ENCODE measurements at regions not wholly inside any gene's neighbourhood (a gene's known extent, or its start where the extent isn't known, plus 50 kb on each side); places are given as distances from the start of the nearest gene placed in this dataset.
"Not testable (repeated sequence)": the region's sequence is repeated elsewhere in the genome, so short reads cannot be mapped to it uniquely, and the experiment has no call there.

DNA sequence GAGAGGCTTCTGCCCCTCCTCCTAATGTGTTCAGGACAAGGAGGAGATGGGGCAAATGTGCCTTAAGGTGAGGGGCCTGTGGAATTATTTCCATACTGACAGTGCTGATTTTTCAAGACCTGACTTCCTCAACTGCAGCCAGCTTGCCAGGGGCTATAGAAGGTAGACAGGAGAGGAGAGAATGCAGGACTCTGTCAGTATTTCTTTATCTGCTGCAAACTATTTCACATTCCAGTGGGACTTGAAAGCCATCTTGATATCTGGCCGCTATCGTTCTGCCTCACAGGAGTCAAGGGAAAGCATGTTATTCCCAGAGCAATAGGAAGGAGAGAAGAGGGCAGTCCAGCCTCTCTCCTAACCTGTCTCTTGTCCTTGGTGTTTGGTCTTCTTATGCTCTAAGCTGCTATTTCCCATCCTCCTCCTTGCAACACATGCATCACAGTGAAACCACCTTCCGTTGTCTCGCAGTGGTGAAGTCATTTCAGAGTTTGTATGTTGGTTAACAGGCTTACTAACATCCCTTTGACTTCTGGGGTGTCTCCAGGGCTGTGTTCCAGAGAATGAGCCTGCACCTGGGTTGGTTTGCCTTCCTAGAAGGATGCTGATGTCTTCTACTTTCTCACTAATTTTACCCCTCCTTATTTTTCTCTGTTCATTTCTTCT, 95.1 kb upstream of the MRPS22 start:
- no peak for DNase-seq

DNA sequence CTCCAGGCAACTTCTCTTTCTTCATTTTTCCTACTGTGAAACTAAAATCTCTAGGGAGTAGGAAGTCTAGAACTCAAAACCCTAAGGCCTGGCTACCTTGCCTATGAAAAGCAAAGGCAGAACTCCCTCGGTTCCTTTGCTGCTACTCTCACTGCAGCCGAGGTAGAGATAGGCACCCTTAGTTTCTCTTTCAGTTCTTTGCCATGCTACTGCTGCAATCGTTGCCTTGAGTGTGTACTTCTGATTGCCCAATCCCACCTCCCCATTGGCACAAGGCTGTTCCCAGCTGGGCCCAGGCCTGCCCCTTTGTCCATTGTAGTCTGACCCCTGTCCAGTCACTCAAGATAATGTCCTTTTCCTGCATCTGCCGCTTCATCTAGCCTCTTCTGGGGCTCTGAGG, 92.3 kb upstream of the MRPS22 start:
- no peak for DNase-seq

DNA sequence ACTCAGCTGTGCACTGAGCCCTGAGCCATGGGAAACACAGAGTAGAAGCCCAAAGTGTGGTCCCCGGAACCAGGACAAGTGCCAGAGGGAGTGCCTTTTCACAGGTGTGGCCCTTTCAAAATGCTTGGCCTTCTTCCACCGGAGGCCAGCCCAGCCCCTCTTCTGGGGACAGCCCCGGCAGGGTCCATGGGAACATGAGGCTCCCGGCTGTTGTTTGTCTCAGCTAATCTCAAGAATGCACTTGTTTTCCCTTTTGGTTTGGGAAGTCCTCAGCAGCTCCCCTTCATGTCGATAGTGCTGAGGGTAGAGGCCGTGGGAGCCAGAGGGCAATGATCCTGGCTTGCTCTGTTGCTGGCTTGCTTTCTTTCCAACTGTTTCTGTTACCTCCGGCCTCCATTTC, 91.1 kb upstream of the MRPS22 start:
- no peak for DNase-seq

DNA sequence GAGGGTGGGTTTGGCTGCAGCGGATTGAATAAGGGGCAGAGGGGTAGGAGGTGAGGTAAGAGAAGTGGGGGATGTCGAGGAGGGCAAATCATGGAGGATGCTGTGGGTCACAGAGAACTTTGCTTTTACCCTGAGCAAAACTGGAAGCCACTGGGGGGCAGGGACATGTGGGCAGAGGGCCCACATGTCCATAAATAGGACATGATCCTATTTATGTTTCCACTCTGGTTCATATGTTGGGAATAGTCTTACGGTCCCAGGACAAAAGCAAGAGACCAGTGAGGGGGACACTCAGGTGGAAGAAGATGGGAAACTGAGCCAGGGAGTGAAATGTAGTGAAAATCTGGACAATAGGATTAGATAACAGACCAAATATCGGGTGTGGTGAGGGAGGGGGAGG, 85.5 kb upstream of the MRPS22 start:
- no peak for DNase-seq

DNA sequence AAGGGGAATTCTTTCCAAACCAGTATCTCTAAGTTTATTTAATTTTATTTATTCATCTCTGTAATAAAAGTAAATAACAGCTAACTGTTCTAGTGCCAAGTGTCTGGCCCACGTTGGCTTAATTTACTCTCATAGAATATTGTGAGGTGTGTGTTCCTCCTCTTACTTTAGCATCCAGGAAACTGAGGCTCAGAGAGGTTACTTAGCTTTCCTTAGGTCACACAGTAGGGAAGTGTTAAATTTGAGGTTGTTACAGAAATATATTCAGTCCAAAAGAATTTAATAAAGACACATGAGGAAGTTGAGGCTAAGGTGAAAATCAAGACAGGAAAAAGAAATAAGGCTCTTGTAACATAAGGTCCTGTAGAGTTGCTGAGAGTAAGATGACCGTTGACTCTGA, 84.4 kb upstream of the MRPS22 start:
- no peak for DNase-seq

DNA sequence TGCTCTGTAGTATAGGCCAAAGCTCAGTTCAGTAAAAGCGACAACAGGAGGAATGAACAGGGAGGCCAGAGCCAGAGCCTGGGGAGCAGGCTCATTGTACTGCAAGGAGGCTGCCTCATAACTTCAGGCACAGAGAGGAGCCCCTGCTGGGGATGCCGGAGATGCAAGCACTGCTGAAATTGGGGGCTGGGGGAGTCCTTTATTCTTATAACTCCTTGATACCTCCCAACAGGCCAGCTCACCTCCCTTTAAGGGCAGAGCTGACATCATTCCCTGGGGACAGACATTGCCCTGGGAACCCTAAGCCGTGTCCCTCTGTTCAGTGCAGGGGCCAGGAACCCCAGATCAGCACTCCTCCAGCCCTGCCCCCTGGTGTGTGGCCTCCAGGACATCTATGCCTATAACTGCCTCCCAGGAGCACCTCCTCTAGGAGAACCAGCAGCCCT, 83.8 kb upstream of the MRPS22 start:
- DNase-seq, result no peak

DNA sequence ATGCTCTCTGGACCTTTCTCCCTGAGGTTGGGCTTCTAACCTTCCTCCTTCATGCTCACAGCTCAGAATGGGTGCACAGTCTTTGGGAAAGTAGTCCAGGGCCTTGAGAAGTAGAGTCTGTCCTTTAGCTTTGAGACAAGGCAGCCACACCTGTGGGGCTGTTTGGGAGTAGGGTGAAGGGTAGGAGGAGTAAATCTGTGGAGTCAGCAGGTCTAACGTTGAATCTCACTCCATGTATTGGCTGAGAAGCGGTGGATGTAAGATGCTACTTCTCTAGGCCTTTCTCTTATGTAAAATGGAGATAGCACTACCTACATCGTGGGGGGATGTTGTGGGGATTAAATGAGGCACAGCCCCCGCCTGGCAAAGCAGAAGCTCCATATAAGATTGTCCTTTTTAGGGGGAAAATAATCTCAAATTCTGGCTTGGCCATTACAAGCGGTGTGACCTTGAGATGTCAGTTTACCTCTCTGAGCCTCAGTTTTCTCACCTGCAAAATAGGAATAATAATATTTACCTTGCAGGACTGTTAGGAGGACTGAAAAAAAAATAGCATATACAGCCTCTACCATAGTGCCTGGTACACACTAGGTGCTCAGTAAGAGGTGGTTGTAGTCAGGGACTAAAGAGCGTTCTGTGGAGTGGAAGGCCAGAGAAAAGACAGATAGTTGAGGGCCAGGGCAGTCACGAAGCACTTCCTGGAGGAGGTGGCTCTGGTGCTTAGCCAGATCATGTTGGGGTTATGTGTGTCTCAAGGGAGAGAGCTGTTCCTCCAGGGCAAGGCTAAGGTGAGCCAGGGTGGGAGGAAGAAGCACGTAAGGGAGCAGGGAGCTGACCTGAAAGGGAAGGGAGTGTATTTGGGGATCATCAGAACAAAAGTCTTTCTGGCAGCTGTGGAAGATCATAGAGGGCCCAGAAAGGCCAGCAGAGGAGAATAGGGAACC, 82.8 kb upstream of the MRPS22 start:
- DNase-seq, result no peak

DNA sequence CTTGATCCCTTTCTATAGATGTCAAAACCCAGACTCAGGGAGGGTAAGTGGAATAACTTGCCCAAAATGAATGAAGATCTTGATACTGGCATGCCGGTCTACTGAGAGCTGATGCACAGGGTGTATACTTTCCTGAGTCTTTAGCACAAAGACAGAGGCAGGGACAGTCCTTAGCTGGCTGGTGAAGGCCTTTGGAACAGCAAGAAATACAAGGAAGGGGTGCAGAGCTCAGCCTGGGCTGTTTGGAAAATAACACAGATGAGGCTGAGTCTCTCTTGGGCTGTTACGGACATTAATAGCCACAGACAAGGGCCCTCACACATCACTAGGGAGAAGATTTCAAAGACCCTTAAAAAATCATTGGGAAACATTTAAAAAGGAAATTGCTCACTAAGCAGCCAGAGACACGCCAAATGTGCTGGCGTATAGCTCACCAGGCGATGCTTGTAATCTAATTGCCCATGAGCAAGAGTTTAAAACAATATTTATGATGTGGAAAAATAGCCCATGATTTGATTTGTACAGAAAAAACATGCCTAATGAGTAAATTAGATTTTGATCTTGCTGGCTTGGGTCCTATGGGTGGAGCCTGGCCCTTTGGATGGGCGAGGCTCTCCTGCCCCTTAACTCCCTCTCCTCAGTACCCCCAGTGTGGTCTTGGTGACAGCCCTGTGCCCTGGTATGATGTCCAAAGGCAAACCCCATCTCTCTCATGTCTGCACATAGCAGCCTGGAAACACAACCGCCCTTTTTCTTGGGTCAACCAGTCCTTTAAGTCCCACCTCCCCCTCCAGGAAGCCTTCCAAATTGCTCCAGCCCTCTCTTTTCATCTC, 81.8 kb upstream of the MRPS22 start:
- no peak for DNase-seq

DNA sequence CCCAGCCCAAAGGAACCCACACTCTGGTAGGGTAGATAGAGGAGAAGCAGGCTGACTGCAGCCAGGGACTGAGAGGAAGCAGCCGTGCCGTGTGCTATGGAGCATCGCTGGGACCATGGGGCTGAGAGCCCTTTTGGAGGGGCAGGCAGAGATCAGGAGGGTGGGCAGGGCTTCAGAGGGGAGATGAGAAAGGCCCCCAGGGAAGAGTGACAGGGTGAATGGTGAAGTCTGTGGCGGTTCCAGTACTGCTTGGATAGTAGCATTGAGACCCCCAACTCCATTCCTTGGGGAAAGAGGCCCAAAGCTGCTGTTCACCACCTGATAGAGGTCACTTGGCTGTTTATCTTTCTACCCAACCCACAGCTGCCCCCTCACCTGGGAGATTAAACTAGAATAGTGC, 80.0 kb upstream of the MRPS22 start:
- no peak for DNase-seq

DNA sequence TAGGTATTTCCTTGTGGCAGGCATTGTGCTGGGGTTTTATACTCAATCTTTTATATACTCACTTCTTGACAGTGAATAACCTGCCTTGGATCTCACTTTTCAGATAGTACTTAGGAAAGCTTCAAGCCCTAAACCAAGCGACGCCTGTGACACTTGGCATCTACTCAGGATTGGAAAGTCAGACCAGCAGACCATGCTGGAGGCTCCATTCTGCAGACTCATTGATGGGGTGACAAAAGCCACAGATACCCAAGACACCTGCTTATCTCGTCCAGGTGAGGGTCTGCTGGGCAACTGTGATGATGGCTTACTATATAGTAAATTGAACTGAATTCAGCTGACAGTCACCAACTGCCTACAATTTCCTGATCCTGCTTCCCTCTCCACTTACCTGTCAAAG, 79.4 kb upstream of the MRPS22 start:
- no peak for DNase-seq

DNA sequence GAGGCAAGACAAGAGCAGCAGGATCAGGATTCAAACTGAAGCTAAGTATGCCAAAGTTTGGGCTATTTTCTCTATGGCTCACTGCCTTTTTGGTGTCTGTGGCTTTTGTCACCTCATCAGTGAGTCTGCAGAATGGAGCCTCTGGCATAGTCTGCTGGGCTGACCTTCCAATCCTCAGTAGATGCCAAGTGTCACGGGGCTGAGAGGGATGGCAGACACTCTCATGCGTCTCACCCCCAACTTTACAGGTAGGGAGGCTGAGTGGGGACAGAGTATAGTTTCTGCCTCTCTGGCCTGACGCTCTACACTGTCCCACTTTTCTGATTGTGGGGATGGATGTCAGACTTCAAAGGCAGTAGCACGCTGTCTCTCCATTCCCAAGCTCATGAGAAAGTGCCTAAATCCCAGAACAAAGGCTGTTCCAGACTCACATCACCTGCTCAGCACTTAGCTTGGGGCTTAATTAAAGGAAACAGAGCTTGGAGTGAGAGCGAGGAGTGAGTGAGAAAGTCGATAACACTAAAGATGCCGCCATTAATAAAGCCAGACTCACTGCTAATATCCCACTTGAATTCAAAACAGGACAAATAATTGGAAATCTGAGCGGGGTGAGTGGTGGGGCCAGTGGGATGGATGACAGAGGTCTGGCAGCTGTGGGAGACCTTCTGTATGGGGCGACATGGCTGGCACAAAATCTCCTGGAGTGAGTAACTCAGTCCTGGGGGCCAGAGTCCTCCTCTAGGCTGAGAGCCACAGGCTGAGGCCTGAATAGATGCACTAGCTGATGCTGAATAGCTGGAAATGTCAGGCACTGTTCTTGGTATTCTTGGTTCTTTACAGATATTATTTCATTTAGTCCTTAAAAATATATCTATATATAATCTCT, 78.4 kb upstream of the MRPS22 start:
- DNase-seq, result no peak

DNA sequence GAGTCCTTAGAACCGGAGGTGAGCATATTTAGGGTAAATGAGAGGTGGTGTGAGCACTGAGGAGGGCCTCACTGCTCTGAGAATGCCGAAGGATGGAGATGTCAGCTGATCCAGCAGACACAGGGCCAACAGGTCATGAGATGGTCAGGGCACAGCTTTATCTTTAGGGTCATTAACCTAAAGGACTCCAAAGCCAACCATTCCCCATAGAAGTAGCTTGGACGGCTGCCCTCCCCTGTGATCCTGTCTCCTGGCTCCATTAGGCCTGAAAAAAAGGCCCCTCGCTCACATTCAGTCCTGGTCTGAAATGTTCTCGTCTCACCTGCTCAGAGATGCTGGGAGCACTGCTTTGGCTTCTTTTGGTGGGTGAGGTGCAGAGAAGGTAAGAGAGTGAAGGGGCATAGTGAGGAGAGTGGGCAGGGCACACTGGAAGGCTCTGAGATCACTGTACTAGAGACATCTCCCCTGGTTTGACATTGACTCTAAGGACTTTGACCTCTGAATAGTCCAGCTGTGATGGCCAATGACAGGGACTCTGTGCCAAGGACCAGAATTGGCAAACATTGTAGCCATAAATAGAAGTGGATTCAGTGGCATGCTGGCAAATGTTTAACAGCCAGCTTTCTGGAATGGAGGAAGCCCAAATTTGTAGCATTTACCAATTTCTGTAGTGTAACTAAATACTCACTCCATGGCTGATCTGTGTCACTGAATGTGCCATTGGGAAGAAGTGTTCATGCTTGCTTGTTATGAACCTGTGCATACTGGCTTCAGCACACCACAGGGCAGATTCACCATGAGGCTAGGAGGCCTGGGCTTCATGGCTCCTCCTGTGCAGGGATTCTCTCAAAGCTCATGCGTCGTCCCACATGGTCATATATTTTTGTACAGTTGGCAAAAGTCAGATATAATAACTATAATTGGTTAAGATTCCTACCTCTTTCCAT, 76.2 kb upstream of the MRPS22 start:
- no peak for DNase-seq

DNA sequence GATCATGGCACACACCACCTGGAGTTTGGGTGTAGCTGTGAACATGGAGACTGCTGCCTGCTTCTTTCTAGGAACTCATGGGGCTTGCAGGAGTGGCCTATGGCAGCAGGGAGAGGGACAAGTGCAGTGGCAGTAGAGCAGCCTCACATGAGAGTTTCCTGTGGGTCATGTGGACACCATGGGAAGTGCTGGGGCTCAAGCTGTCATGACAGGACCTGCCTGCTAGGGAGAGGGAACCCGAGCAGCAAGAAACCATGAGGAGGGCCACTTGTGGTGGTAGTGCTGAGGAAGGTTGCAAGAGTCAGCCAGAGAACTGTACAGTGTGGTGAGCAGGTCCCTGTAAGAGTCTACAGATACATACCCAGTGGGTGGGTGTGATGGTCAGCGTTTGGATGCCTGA, 73.8 kb upstream of the MRPS22 start:
- no peak for DNase-seq

DNA sequence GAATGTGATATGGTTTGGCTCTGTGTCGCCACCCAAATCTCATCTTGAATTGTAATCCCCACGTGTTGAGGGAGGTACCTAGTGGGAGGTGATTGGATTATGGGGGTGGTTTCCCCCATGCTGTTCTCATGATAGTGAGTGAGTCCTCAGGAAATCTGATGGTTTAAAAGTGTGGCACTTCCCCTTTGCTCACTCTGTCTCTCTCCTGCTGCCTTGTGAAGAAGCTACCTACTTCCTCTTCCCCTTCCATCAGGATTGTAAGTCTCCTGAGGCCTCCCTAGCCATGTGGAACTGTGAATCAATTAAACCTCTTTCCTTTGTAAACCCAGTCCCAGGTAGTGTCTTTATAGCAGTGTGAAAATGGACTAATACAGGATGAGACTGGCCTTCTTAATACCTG, 73.2 kb upstream of the MRPS22 start:
- DNase-seq, result not testable (repeated sequence)

DNA sequence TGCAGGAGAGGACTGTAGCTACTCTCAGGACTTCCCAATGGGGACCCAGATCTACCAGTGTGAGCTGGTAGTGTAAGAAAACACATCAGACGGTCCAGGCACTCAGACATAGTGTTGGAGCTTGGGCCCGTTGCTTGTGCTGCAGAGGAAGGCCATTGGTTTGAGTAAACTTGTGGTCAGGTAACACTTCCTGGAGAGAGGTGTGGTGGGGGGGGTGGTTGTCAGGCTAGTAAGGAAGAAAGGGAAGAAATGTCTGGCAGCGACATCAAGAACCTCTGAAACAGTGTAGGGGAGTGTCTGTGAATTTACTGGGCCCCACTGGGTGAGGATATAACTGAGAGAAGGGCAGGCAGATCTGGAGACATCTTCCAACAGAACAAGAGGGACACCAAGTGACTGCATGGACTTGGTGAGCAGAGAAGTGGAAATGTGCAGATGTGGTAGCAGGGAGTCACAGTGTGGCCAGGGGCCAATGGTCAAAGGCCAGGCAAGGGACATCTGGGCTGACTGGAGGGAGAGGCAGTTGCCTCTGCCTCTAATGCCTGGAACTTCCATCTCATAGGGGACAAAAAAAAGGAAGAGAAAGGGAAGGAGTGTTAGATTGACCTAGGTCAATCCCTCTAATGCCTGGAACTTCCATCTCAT, 63.7 kb upstream of the MRPS22 start:
- DNase-seq, result no peak

DNA sequence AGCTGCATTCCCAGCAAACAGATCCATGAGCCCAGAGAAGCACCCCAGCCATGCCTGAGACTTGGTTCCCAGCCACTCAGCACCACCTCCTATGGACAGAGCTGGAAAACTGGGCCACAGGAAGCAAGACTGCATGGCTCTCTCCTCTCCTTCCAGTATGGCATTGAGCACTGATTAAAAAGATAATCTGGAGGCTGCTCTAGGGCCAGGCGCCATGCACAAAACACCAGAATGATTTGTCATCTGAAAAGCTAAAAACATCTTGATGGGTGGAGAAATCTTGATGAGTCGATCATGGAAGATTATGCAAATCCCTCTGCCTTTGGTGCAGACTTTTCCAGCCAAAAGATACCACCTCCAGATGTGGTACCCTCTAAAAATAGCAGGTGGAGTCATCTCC, 62.7 kb upstream of the MRPS22 start:
- no peak for DNase-seq

DNA sequence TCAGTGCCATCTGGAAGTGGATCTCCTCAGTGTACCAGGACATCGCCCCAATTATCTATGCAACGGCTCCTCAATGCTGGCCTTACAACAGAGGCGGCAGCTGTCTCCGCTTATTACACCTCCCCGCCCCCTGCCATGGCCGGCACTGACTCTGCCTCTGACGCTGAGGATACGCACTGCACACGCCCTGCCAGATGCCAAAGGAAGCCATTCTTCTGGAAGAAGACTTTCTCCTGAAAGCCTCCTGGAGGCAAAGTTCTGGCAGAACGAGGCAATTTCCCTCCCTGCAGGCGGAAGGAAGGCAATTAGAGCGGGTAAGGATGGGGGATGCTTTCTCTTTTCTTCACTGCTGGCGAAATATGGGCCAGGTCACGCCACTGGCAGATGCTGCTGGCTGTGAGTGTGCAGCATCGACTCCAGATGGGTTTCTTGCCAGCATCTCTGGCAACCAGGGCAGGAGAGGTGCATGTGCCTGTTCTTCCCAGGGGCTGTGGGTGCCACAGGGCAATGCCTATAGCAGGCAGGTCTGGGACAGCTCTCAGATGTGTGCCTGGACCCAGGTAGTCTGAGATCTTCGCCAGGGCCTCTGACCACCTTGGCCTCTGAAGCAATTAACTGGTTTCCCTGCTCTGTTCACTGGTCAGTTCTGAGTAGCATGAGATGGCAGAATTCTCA, 62.2 kb upstream of the MRPS22 start:
- no peak for DNase-seq

DNA sequence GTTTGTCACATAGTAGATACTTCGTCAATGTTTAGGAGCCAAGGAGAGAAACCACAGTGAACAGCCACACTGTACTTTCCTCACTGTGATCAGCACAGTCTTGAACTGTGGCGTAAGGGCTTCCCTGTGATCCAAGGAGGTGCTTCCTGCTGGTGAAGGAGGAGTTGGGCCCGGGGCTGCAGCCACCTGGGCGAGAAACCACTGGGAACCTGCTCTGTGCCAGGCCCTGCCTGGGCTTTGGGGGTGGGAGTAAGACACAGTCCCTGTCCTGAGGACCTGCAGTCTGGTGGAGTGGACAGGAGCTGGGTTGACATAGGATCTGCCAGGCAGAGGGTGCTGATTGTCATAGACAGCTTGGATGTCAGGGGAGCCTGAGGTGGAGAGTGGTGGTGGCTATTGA, 60.5 kb upstream of the MRPS22 start:
- no peak for DNase-seq

DNA sequence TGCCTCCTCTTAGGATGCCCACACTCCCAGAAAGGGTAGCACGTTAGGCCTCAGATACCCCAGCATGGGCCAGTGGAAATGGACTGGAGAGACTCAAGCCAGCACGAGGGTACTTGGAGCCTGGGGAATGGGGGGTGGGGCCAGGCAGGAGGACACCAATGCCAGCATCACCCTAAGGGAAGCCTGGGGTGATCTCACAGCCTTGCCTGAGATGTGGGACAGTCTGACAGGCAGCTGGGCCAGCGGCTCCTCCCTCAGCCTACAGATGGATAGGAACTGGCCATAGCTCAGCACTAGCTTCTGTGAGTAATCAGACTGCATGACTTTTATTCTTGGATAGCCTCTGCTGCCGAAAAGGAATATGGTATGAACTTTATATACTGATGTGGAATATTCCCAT, 59.6 kb upstream of the MRPS22 start:
- DNase-seq, result no peak

DNA sequence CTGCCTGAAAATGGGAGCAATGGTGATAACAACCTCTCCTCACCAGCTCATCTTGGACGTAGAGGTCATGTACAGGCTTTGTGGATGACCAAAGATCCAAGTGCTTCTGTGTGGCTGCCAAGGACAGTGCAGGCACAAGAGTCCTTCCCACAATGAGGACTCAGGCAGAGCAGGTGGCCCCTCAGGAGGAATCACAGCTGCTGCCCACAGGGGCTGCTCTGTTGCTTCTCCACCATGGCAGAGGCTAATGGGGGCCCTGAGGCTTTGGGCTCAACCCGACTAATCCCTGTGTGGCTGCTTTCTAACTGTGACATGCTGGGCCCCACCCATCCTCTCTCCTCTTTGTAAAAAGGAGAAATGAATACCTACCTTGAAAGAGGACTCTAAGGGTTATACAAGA, 58.1 kb upstream of the MRPS22 start:
- DNase-seq, result no peak

All from NCI-H2029 (cell line).